GM20000 (cell line): ENCODE measurements at regions not wholly inside any gene's neighbourhood (a gene's known extent, or its start where the extent isn't known, plus 50 kb on each side); places are given as distances from the start of the nearest gene placed in this dataset.

ENCODE experiments used
- DNase-seq: peaks from one replicate; pipeline ENCODE4 v3.0.0; 2012; ENCODE audit warnings: low spot score
- TF ChIP-seq, protein P1 (sequence below): IDR thresholded peaks from 2 replicates; pipeline ENCODE4 v1.5.1; 2012; ENCODE audit warnings: mild to moderate bottlenecking, control low read depth; ENCODE audit errors: extremely low read depth, missing control alignments

DNA sequence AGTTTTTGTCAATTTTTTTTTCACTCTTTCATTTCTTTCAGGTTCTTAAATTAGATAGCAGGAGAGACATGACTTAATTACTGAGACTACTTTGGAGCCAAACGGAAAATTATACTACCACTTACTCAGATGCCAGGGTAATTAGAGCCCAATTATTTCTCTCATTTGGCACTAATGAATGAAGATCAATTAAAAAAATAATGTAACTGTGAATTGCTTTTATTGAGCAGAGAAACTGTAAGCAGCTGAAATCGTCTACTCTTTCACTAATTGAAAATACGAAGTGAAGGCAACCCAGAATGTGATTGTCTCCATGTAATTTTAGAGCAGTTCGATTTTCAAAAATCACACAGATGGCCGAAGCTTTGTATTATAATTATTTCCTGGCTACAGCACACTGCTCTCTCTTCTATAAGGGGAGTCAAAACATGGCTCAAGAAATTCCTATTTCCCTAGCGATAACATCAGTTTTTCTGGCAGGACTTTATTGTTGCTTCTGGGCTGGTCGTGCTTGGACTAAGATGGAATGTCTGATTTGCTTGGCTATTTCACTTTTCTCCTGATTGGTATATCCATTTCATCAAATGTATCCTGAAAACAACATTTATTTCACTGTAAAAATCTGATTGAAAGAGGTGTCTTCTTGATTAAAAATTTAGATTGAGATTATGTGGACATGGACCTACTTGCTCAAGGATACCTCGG, 55.8 kb upstream of the PDZRN3 start:
- TF ChIP-seq, protein P1, sequence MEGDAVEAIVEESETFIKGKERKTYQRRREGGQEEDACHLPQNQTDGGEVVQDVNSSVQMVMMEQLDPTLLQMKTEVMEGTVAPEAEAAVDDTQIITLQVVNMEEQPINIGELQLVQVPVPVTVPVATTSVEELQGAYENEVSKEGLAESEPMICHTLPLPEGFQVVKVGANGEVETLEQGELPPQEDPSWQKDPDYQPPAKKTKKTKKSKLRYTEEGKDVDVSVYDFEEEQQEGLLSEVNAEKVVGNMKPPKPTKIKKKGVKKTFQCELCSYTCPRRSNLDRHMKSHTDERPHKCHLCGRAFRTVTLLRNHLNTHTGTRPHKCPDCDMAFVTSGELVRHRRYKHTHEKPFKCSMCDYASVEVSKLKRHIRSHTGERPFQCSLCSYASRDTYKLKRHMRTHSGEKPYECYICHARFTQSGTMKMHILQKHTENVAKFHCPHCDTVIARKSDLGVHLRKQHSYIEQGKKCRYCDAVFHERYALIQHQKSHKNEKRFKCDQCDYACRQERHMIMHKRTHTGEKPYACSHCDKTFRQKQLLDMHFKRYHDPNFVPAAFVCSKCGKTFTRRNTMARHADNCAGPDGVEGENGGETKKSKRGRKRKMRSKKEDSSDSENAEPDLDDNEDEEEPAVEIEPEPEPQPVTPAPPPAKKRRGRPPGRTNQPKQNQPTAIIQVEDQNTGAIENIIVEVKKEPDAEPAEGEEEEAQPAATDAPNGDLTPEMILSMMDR = no peak
- DNase-seq = no peak

DNA sequence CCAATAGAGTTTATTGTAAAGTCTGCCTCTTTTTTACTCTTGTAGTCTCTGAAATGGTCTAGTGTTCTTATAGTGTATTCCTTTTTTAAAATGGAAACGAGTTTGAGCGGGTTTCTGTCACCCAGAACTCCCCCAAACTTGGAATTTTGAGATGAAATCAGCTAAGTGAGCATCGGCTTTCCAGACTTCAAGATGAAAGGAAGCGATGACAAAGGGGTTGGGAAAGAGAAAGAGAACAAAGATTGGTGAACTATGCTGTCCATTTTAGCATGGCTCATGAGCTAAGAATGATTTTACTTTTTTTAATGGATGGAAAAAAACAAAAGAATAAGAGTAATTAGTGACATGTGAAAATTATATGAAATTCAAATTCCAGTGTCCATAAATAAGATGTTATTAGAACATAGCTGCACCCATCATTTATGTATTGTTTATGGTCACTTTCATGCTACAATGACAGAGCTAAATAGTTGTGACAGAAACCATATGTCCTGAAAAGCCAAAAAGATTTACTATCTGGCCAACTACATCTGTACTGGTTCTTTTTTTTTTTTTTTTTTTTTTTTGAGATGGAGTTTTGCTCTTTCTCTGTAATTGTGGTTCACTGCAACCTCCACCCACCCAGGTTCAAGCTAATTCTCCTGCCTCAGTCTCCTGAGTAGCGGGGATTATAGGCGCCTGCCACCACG, 52.7 kb upstream of the PDZRN3 start:
- no peak for DNase-seq
- TF ChIP-seq, protein P1 = no peak
